ENCODE measurements at regions not wholly inside any gene's neighbourhood (a gene's known extent, or its start where the extent isn't known, plus 50 kb on each side); places are given as distances from the start of the nearest gene placed in this dataset.

DNA sequence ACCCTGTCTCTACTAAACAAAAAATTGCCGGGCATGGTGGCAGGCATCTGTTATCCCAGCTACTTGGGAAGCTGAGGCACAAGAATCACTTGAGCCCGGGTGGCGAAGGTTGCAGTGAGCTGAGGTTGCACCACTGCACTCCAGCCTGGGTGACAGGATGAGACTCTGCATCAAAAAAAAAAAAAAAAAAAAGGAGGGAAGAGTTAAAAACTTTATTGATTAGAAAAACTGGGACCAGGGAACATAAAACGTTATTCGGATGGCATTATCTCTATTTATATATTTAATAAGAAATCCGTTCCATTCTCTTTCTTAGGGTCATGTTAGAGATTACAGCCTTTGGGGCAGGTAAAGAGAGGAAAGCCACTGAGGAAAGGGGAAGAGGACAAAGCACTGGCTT lies 197.5 kb downstream of the BCR start:
- DNase-seq: no peak

DNA sequence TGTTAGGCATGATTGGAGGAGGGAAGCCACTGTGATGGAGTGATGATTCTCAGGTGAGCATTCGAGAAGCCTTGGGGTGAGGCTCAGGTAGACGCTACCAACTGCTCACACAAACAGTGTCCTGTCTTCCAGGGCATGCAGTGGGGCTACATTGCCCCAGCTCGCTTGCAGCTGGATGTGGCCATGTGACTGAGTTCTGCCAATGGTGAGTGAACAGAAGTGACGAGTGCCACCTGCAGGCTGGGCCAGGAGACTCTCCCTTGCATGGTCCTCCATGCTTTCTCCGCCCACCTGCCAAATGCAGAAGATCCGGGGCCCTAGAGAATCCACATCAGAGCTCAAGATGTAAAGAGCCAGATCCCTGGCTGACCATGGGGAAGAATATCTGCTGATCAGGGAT lies 195.9 kb downstream of the BCR start:
- DNase-seq: no peak

DNA sequence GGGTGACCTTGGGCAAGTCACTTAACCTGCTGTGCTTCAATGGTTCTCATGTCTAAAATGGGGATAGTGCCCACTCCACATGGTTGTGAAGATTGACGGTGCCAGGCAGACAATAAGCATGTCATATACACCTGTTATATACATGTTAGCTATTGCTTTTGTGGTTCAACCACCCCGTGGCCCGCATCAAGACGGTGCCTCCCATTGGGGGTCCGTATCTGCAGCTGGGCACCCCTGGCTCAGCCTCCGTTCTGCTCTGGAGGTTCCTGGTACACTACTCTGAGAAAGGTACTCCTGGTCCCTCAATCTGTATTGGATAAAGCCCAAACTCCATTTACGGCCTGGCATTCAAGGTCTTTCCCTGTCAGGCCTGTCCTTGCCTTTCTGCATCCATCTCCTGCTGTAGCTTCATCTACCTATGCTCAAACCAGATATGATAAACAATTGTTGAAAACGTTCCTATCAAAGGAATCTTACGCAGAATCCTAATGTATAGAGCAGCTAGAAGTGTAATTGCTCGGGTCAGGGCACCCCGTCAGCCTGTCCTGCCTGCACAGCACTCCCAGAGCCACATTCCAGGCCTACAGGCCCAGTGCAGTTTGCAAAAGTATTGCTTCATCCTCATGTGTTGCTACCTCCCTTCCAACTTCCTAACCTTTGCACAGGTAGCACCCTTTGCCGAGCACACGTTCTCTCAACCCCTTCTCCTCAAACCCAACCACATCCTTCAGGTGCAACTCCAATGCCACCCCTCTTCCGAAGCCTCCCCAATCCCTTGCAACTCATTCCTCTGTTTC lies 194.9 kb downstream of the BCR start:
- DNase-seq: no peak

DNA sequence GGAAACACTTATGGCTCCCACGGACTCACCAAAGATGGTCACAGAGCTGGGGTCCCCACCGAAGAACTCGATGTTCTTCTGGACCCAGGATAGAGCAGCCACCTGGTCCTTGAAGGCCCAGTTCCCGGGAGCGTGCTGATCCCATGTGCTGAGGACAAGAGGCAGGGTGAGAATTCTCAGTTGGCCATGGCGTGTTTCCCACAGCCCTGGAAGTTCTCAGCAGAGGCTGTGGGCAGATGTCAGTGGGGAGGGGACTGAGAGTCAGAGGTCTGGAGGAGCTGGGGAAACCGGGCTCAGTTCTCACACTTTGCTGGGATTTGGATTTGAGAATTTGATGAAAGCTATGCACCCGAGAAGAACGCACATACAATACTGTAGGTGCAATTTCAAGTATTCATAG lies 193.3 kb downstream of the BCR start:
- DNase-seq: no peak

DNA sequence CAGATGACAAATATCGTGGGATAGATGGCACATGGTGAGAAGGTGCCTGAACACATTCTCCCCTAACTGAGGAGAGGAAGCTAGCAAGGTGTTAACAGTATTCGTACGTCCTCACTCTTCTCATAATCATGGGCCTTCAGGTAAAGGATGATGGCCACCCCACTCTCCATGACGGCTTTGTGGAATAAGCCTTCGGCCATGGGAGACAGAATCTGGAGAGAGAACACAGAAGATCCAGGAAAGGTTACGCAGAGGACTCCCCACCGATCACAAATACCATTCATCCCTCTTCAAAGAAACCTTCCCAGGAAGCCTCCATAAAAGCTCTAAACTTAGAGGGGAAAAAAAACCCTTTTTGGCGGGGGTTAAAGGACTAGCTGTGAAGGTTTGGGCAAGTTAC lies 189.9 kb downstream of the BCR start:
- no peak for DNase-seq

DNA sequence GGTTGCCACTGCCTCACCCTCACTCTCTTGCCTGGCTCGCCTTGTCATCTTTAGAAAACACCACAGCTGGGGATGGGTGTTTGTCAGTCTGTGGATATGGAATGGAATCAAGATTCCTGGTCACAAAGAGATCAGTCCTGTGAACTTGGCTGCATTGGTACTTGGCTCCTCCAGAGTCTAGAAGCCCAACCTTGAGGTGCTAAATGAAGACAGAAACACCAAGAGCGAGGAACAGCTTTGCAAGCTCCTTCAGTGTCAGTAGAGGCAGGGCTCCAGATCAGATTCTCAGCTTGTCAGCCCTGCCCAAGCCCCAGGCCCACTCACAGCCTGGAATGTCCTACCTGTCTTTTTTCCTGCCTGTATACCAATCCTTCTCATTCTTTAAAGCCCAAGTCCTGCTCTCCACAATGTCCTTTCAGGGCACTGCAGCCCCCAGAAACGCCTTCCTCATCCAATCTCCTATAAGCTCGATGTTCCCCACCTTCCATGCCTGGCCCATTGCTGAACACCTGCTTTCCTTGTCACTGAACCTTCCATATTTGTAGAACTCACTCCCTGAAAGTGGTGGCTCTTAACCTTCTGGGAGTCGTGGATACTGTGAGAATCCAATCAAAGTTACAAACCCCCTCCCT lies 188.9 kb downstream of the BCR start:
- DNase-seq: no peak

Data from effector CD8-positive, alpha-beta T cell (primary cell).